GM18508 (cell line): ENCODE measurements at regions not wholly inside any gene's neighbourhood (a gene's known extent, or its start where the extent isn't known, plus 50 kb on each side); places are given as distances from the start of the nearest gene placed in this dataset.
"Not testable (repeated sequence)": the region's sequence is repeated elsewhere in the genome, so short reads cannot be mapped to it uniquely, and the experiment has no call there.

ENCODE experiments used
- ATAC-seq: cut with Tn5 transposase; IDR thresholded peaks from one replicate; pipeline ENCODE4 v1.9.1; 2021; ENCODE audit warnings: moderate number of reproducible peaks; ENCODE audit not compliant: insufficient read depth, unreplicated experiment

DNA sequence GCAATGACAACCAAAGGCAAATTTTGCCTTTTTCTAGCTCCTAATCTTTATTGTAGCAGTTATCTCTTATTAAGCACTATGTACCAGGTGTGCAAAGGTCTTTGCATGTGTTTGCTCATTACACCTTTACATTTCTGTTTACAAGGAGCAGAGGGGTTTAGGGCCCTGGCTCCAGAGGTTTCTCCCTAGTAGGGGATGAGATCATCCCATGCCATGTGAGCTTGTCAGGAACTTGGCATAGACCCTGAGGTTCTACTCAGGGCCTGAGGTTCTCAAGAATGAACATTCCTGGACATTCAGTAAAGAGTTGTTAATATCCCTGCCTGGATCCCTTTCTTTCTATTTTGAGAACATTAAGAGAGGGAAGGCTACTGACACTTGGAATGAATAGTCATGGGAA, 292.0 kb downstream of the RPAP3 start:
- no peak for ATAC-seq

DNA sequence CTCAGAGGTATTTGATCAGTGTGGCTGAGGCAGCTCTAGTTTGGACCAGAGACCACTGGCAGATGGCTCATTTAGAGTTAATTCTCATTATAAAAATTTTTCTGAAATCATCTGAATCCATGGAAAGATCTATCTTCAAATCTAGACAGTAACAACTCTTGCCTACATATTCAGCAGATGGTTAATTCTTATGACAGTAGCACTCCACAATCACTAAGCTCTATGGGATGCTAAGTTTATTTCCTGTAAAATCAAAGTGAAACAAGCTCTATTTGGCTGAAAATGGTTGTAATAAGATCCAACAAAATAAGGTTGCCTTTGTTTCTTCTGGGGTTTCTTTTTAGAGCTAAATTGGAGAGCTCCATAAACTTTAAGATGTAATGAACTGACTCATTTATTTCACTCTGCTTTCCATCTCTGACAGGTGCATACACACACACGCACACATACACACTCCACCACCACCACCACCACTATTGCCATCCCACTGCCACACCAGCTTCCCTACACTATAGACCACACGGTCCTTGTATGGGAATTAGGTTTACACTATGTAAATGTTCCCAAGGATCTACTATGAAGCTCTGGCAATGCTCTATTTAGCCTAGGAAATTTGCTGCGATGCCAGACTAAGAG, 293.1 kb downstream of the RPAP3 start:
- ATAC-seq, result no peak

DNA sequence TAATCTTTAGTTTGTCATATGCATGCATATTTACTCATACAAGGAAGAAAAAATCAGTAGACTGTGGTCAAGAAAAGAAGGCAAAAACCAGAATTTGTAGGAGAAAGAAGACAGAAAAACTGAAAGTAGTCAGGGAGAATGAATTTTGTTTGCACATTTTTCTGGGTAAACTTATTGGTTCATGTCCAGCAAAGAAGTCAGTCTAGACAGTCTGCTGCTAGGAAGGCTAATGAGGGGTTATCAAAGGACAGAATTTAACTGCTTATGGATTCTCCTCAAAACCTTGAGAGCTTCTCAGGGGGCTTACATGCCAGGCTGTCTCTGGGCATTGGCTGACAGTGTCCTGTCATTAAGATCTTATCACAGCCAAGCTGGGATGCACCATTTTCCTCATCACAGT, 293.9 kb downstream of the RPAP3 start:
- no peak for ATAC-seq

DNA sequence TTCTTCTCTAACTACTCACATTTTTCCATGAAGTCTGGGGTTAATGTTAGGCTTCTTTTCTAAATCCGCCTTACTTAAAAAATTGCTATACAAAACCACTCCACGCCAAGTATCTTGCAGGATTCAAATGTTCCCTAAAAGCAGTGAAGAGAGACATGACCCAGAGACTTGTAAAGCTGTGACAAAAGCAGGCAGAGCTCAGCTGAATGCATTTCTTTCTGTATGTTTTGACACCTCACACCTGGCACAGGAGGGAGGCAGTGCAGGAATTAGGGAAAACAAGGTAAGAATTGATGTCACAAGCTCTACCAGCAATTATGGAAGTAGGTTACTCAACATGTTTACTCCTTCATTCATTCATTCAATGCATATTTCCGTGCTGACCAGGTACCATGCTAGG, 295.0 kb downstream of the RPAP3 start:
- ATAC-seq, result no peak

DNA sequence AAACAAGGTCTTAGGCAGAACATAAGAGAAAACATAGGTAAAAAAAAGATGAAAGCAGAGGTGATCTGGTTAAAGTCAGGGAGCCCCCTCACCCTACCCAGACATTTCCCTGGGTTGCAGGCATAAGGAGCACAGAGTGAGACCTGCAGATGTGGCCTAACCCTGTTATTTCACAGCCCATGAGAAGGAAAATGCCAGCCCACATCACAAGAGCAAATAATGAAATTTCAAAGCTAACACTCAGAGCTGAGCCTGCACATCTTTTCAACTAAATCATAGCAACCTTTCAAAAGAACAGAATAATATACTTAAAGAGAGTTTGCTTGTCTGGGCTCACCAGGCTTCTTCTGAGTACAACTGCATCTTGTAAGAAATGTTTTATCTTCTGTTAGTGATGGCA, 295.4 kb downstream of the RPAP3 start:
- ATAC-seq, result no peak

DNA sequence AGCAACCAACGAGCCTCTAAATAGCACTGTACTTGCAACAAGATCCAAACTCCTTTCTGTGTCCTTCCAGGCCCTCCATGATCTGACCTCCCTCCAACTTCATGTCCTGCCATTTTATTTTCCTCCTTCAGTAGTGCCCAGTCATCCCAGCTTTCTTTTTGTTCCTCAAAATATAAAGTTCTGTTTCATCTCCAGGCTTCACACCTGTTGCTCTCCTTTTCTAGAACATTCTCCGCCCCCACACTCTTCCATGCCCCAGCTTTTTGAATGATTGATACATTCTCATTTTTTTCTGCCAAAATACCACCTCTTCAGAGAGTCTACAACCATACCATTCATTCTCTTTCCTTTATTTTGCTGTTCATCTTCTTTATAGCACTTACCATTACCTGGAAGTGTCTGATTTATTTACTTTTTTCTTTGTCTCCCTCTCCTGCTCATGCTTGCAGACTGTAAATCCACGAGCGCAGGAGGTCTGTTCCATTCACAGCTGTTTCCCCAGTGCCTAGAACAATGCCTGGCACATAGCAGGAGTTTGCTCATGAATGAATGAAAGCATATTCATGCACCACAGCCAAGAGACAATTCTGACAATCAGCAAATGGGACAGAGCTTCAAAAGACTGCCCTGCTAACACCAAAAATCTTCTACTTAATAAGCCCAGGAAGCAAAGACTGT, 296.4 kb downstream of the RPAP3 start:
- ATAC-seq, result no peak

DNA sequence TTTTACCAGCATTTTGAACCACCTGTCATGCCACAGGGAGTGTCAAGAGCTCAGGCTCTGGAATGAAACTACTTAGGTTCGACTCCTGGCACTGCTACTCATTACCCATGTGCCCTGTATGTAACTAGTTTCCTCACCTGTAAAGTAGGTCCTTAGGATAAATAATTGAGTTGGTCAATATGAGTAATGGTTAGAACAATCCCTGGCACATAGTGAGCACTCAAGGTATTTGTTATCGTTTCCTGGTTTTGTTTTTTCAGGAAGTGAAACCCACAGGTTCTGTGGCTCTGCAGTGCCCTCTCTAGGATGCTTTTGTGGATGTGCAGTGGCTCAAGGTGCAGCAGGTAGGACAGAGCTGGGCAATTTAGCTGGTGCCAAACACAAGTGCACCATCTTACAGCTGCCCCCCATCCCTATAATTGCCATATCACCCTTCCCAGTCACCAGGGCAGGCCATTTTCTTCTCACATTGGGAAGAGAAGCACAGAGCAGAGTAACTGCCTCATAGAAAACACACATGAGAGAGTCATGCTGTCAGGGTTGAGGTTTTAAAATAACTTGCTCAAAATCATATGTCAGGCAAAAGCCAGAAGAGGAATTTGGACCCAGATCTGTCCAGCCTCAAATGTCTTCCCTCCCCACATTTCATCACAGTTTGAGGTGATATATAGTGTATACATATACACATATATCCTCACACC, 297.5 kb downstream of the RPAP3 start:
- ATAC-seq, result peak; percentile 87

DNA sequence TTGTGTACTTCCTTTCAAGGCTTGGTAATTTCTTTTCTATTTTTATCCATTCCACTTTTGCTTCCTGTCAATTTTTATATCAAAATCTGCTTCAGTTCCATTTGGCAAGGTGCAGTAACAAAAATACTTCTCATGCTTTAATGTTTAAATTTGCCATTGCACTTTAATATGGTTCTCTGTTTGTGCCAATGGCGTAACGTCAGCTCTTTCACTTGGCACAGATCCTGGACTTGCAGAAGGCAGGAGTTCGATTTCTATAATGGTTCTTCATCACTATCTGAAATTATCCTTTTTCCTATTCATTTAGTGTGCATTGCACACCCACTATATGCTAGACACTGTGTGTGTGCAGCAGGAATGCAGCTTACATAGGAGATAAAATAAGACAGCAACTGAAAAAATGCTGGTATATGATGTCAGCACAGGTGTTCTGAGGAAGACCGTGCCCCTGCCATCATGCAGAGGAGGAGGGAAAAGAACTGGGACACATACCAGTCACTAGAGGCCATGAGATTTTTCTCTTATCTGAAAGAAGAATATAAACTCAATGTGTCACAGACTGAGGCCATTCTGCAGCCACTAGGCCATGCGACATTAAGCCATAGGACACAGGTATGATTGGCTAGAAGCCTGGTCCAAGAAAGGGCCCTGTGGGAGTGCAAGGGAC, 298.2 kb downstream of the RPAP3 start:
- no peak for ATAC-seq

DNA sequence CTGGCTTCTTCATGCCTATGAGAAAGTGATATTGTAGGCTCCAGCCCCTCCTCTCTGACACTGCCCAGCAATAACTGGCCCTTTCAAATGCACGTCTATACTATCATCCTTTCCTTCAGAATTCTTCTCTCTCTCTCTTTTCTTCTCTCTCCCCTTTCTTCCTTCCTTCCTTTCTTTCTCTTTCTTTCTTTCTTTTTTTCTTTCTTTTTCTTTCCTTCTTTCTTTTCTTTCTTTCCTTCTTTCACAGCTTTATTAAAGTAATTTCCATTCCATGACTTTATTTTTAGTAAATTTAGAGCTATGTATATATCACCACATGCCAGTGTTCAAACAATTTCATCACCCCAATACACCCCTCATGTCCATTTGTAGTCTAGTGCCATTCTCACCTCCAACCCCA, 302.1 kb downstream of the RPAP3 start:
- no peak for ATAC-seq

DNA sequence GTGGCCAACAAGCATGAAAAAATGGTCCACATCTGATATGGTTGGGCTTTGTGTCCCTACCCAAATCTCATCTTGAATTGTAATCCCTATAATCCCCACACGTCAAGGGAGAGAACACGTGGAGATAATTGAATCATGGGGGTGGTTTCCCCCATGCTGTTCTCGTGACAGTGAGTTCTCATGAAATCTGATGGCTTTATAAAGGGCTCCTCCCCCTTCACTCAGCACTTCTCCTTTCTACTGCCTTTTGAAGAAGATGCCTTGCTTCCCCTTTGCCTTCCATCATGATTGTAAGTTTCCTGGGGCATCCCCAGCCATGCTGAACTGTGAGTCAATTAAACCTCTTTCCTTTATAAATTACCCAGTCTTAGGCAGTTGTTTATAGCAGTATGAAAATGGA, 304.6 kb downstream of the RPAP3 start:
- not testable (repeated sequence) for ATAC-seq

DNA sequence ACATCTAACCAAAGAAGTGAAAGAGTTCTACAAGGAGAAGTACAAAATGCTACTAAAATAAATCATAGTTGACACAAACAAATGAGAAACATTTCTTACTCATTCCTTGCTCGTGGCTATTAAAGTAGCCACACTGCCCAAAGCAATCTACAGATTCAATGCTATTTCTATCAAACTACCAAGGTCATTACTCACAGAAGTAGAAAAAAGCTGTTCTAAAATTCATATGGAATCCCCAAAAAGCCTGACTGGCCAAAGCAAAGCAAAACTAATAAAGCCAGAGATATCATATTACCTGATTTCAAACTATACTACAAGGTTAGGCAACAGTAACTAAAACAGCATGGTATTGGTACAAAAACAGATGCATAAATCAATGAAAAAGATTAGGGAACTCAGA, 305.6 kb downstream of the RPAP3 start:
- ATAC-seq, result no peak

DNA sequence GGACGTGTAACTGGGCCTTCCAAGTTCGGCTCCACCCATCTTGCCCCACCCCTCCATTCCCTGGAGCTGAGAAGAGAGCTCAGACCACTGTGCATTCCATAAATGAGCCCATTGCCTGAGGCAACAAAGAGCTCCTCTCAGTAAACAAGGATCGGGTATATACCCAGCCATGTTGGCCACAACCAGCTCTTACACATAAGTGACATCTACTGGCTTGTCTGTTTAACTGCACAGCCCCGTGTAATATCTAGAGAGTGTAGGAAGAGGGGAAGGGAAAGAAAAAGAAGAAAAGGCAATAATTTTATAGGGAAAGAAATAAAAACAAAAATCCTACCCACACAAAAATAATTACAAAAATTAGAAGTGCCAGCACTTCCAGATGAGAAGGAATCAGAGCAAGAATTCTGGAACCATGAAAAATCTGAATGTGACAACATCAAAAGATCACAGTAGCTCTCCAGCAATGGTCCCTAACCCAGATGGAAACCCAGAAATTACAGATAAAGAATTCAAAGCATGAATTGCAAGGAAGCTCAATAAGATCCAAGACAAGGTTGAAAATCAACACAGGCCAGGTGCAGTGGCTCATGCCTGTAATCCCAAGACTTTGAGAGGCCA, 308.1 kb downstream of the RPAP3 start:
- no peak for ATAC-seq

DNA sequence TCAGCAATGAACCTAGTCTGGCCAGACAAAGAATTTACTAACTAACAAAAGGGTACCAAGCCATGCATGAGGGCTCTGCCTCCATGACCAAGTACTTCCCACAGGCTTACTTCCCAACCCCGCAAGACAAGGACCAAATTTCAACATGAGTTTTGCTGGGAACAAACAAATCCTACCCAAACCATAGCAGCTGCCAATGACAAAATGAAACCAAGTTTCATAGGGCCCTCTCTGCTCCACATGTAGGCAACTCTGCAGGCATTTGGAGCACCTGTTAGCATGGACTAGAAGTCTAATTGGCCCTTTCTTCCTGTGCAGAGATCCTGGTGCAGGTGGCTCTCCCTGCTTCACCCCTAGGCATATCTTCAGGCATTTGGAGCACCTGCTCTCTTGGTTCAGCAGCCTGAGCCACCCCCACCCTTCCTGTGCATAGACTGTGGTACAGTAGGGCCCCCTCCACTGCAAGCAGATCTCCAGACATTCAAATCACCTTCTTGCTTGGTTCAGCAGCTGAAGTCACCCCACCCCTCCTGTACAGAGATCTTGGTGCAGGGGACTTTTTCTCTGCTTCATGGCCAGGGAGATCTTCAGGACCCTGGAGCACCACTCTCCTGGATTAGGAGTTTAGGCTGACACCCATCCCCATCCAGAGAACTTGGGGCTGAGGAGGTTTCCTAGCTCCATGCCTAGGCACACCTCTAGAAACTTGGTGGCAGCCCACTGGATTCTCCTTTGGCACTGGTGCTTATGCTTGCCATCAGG, 308.7 kb downstream of the RPAP3 start:
- no peak for ATAC-seq

DNA sequence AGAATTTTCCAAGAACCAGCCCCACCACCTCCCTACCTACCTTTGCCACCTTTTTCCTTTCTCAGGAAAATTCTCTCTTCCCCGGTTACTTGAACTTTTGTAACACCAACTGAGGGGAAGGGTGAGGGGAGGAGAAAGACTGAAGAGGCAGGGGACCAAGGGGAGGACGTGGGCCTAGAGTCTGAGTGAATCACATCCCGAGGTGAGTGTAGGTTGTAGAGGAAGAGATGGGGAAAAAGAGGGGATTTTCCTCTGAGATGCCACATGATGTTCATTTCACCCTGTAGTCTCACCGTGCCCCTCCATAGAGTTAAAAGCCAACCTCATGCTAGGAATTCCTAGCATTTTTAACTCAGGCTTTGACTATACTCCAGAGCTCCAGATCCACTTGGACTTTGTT, 311.8 kb downstream of the RPAP3 start:
- no peak for ATAC-seq

DNA sequence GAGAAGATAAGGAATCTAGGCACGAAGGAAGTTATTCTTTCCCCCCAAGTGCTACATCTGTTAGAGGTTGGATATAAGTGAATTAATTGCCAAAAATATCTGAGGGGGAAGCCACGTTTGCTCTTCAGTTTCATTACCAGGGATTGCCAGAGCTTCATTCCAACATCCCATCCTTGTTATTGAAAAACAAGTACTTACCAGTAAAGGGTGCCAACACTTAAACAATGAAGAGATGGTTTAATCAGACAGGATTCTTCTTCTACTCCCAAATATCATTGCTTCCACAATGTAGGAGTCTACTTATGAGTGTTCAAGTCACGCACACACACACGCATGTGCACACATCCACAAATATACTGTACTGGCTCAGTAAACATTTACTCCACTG, 312.4 kb downstream of the RPAP3 start:
- no peak for ATAC-seq

DNA sequence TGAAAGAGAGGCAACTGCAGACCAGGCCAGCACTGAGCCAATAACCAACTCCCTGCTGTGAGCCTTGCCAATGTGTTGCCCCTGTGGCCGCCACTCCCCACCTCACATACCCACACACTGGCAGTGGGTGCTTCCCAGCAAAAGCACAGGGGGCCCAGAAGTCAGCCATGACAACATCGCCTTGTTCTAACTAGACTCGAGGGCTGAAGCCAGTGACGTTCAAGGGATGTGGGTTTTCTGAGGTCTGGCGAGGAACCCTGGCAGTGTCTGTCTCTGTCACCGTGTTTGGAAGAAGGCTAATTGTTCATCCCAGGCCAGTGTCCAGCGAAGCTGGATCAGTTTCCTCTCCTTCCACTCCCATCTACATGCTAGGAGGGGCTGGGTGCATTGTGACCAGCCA, 311.8 kb upstream of the AMIGO2 start:
- no peak for ATAC-seq

DNA sequence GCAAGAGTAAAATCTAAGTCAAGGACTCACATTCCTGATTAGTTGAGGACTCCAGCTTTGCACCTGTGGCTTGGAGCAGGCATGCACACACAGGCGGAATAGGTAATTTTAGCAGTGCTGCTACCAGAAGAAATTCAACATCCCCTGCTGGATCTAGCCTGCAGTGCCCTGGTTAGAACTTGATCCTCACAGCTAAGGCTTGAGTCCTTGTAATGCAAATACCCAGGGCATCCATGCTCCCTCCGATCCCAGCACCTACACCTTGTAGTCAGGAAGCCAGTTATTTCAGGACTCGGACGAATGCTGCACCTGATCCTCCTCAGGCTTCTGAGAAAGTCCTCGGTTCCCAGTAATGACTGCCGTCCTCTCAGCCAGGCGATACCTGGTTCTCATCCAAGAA, 309.0 kb upstream of the AMIGO2 start:
- no peak for ATAC-seq

DNA sequence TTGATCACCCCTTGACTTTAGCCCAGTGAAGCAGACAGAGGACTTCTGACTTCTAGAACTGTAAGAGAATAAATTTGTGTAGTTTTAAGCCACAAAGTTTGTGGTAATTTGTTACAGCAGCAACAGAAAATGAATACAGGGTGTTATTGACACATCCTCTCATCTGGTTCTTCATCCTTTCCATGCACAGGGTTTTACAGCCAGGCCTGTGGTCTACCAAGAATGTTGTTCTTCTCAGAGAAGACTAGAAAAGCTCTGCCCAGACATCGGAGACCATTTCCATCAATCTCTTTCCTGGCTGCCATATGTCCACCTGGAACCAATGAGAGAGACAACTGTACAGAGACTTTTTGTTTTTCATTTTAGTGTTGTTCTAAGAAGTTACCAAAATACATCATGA, 308.2 kb upstream of the AMIGO2 start:
- ATAC-seq, result no peak

DNA sequence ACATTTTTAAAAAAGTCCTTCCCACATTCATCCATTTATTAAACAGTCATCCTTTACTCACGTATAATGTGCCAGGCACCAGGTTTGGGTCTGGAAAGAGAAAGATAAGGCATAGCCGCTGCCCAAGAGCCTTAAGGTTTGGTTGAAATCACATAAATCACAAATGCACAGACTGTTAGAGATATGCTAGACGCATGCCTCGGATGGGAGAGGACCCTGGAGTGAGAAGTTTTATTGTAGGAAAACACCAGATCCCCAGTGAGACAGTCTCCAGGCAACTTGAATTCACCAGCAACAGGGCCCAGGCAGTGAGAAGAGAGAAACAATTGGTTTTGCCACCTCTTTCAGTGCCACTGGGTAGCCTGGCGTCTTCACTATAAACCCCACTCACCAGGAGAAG, 305.9 kb upstream of the AMIGO2 start:
- ATAC-seq, result no peak

DNA sequence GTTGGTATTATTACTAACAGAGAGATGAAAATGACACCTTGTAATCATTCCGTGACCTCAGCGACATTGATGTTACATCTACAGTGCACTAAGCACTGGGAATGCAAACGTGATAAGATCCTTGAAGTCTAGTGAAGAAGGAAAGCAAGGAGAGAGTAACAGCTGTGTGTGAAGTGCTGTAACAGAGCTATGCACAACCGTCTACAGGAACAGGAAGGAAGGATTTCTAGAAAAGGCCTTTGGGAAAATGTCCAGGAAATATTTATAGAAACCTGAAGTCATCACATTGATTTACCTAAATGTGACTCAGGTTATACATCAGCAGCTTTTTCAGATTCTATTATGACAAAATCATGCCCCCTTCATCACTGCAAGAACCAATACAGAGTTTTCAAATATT, 304.2 kb upstream of the AMIGO2 start:
- ATAC-seq, result no peak
